Stimulated activated CD4-positive, alpha-beta T cell treated with anti-CD3 and anti-CD28 coated beads, Interleukin-1b, Interleukin-23, amount 100 ng/mL, for 1 hour (primary cell): ENCODE measurements at regions not wholly inside any gene's neighbourhood (a gene's known extent, or its start where the extent isn't known, plus 50 kb on each side); places are given as distances from the start of the nearest gene placed in this dataset.

Experiments used
- DNase-seq, 2 donors: peaks; one replicate each; pipeline ENCODE4 v3.0.0-alpha.2; 2020; ENCODE audit warnings: low read depth in 2 of 2

GRCh38 chr22:25366876-25367466 lies 147.5 kb downstream of the CRYBB2 start:
- no peak for DNase-seq

GRCh38 chr22:25367756-25368155 lies 148.3 kb downstream of the CRYBB2 start:
- no peak for DNase-seq

- DNase-seq = no peak
These were observed 148.8 kb downstream of the CRYBB2 start for GRCh38 chr22:25368271-25368670.

GRCh38 chr22:25369041-25369440 lies 149.6 kb downstream of the CRYBB2 start:
- no peak for DNase-seq

GRCh38 chr22:25370322-25370721 lies 150.9 kb downstream of the CRYBB2 start:
- DNase-seq = no peak

GRCh38 chr22:25372000-25372595 lies 152.7 kb downstream of the CRYBB2 start:
- DNase-seq = no peak

GRCh38 chr22:25373961-25374360 lies 154.5 kb downstream of the CRYBB2 start:
- DNase-seq = no peak

GRCh38 chr22:25374869-25375268 lies 155.4 kb downstream of the CRYBB2 start:
- no peak for DNase-seq

- DNase-seq = no peak
These were observed 156.2 kb downstream of the CRYBB2 start for GRCh38 chr22:25375683-25376082.

- DNase-seq = no peak
These were observed 158.3 kb downstream of the CRYBB2 start for GRCh38 chr22:25377699-25378098.

- DNase-seq = no peak
These were observed 160.8 kb downstream of the CRYBB2 start for GRCh38 chr22:25380122-25380747.

- DNase-seq = no peak
These were observed 163.3 kb downstream of the CRYBB2 start for GRCh38 chr22:25382762-25383161.

GRCh38 chr22:25383278-25383820 lies 163.9 kb downstream of the CRYBB2 start:
- DNase-seq = no peak

GRCh38 chr22:25383892-25384291 lies 164.5 kb downstream of the CRYBB2 start:
- no peak for DNase-seq

- DNase-seq = no peak
These were observed 167.1 kb downstream of the CRYBB2 start for GRCh38 chr22:25386538-25386884.

- no peak for DNase-seq
These were observed 169.0 kb downstream of the CRYBB2 start for GRCh38 chr22:25388415-25388814.

- no peak for DNase-seq
These were observed 169.6 kb downstream of the CRYBB2 start for GRCh38 chr22:25388866-25389540.

- no peak for DNase-seq
These were observed 170.1 kb downstream of the CRYBB2 start for GRCh38 chr22:25389541-25389919.

- no peak for DNase-seq
These were observed 171.1 kb downstream of the CRYBB2 start for GRCh38 chr22:25390297-25391240.

GRCh38 chr22:25392584-25392983 lies 171.9 kb upstream of the GRK3 start:
- no peak for DNase-seq

GRCh38 chr22:25393121-25393805 lies 171.2 kb upstream of the GRK3 start:
- DNase-seq = no peak
